Lower leg skin (tissue), 4 donors: ENCODE measurements at regions not wholly inside any gene's neighbourhood (a gene's known extent, or its start where the extent isn't known, plus 50 kb on each side); places are given as distances from the start of the nearest gene placed in this dataset.
"Not testable (repeated sequence)": the region's sequence is repeated elsewhere in the genome, so short reads cannot be mapped to it uniquely, and the experiment has no call there.

ENCODE experiments used
- DNase-seq, 2 donors: peaks; one replicate each; pipeline ENCODE4 v3.0.0-alpha.2; 2019; ENCODE audit warnings: low spot score in 2 of 2
- H3K4me3 ChIP-seq: fragments of 200-600 bp; sonication (generic); 2 replicates; pipeline ENCODE4 v1.5.1; 2017; ENCODE audit warnings: mild to moderate bottlenecking, low read depth; ENCODE audit not compliant: poor library complexity, severe bottlenecking
- POLR2A ChIP-seq, 2 donors: fragments of 450-650 bp; IDR thresholded peaks; one replicate each; pipeline ENCODE4 v1.6.1; 2016 to 2017; ENCODE audit warnings: antibody characterized with exemption in 2 of 2, mild to moderate bottlenecking in 1 of 2, moderate library complexity in 1 of 2
- WGBS, 2 donors: methylation state at CpG; one replicate each; pipeline ENCODE4 v1.1.5; 2018; 5-methylcytosine and 5-hydroxymethylcytosine counted together
- intact Hi-C: fragments of 100-400 bp; cut with DNase I; formaldehyde crosslinking; loops from one replicate; pipeline ENCODE4 v1.15.0; 2023; ENCODE audit warnings: low total_unique reads
- TF ChIP-seq, protein P1 (sequence below), 3 donors: fragments of 450-650 bp; IDR thresholded peaks; one replicate each; pipeline ENCODE4 v1.5.1; 2016; ENCODE audit warnings: antibody characterized with exemption in 3 of 3, mild to moderate bottlenecking in 3 of 3, moderate library complexity in 2 of 3

DNA sequence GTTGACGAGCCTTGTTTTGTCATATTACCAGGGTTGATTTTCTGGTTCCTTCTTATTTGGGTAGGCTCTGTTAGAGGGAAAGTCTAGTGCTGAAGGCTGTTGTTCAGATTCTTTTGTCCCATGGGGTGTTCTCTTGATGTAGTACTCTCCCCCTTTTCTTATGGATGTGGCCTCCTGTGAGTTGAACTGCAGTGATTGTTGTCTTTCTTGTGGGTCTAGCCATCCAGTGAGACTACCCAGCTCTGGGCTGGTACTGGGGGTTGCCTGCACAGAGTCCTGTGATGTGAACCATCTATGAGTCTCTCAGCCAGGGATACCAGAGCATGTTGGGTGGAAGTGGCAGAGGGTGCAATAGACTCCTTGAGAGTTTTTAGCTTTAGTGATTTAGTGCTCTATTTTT, 680.6 kb downstream of the RFPL4B start:
- TF ChIP-seq, protein P1, sequence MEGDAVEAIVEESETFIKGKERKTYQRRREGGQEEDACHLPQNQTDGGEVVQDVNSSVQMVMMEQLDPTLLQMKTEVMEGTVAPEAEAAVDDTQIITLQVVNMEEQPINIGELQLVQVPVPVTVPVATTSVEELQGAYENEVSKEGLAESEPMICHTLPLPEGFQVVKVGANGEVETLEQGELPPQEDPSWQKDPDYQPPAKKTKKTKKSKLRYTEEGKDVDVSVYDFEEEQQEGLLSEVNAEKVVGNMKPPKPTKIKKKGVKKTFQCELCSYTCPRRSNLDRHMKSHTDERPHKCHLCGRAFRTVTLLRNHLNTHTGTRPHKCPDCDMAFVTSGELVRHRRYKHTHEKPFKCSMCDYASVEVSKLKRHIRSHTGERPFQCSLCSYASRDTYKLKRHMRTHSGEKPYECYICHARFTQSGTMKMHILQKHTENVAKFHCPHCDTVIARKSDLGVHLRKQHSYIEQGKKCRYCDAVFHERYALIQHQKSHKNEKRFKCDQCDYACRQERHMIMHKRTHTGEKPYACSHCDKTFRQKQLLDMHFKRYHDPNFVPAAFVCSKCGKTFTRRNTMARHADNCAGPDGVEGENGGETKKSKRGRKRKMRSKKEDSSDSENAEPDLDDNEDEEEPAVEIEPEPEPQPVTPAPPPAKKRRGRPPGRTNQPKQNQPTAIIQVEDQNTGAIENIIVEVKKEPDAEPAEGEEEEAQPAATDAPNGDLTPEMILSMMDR (IDR thresholded peaks at IDR 0.05): no peak
- TF ChIP-seq POLR2A (IDR thresholded peaks at IDR 0.05): no peak
- intact Hi-C loops: no loop called here
- 88 to 96% methylated on average over 1 of the region's 1 CpG for WGBS, 2 donors
- DNase-seq: no peak
- H3K4me3 ChIP-seq: no peak overlapping the region

DNA sequence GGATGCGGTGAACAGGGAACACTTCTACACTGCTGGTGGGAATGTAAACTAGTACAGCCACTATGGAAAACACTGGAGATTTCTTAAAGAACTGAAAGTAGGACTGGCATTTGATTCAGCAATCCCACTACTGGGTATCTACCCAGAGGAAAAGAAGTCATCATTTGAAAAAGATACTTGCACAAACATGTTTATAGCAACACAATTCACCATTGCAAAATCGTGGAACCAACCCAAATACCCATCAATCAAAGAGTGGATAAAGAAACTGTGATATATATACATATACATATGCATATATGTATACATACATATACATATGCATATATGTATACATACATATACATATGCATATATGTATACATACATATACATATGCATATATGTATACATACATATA, 682.0 kb downstream of the RFPL4B start:
- intact Hi-C loops, DNase-seq, H3K4me3 ChIP-seq: not testable (repeated sequence)
- 58 to 65% methylated on average over 2 of the region's 2 CpGs for WGBS, 2 donors

DNA sequence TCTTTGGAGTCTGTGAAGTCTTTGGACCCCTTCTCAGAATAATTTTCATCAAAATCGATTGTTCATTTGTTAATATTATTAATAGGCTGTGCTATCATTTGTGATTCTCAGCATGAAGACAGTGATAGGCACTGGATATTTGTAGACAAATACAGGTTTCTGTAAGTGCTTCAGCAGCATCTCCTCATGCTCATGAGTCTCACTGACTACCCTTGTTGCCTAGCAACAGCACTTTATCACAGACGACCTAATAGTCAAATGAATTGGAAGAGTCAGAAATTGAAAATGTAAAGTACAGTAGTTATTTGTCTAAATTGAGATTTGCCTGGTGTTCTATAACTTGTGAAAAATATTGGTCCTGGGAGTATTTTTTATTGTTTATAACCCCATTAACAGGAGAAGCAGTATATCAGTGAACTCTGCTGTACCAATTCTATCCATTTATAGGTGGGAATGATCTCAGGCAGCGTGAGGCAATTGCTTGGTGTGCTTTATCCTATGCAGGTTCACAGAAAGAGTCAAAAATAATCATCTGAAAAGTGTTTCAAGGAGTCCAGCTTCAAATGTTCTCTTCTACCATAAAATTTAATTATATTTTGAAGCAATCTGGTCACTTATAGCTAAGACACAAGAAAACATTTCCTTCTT, 684.6 kb downstream of the RFPL4B start:
- WGBS, 2 donors: 56 to 61% methylated on average over 3 of the region's 3 CpGs
- intact Hi-C loops: no loop called here
- TF ChIP-seq, protein P1 (IDR thresholded peaks at IDR 0.05): no peak
- no peak for TF ChIP-seq POLR2A (IDR thresholded peaks at IDR 0.05)
- H3K4me3 ChIP-seq: no peak overlapping the region
- DNase-seq: no peak

DNA sequence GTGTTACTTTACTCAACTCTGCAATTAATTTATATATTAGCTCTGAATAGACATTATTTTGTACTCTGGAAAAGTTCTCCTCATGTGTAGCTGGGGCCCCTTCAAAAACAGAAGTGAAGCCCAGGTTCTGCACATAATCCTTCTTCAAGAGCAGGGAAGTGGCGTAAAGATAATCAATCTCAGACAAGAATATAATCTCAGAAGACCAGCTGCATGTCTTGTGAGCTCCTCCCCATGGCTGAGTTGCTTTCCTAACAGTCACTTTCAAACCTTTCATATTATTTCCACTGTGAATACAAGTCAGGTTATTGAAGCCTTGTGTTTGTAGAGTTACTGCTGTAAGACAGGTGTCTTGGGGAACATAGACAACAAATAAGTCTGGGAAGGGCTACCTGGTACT, 691.9 kb downstream of the RFPL4B start:
- 85 to 94% methylated on average over 1 of the region's 1 CpG for WGBS, 2 donors
- DNase-seq: no peak
- intact Hi-C loops: no loop called here
- TF ChIP-seq, protein P1 (IDR thresholded peaks at IDR 0.05): no peak
- TF ChIP-seq POLR2A (IDR thresholded peaks at IDR 0.05): no peak
- H3K4me3 ChIP-seq: no peak overlapping the region

DNA sequence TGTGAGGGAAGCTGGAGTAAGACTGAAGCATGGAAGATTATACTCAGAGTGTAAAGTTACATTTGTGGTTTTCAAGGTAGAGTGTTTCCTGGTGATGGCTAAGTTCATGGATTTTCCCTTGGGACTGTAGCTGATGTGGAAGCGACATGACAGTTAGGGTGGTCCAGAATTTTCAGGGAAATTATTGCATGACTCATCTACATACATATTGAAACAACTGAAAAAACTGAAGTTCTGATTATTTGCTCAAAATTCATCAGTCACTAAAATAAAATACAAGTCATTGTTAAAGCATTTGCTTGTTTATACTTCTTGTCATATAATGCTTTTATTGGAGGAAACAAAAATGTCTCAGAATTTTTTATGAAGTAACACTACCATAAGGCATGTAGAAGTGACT, 700.0 kb downstream of the RFPL4B start:
- TF ChIP-seq, protein P1 (IDR thresholded peaks at IDR 0.05): no peak
- TF ChIP-seq POLR2A (IDR thresholded peaks at IDR 0.05): no peak
- intact Hi-C loops: no loop called here
- WGBS, 2 donors: 0 to 77% methylated on average over 1 of the region's 1 CpG
- H3K4me3 ChIP-seq: no peak overlapping the region
- DNase-seq: no peak

DNA sequence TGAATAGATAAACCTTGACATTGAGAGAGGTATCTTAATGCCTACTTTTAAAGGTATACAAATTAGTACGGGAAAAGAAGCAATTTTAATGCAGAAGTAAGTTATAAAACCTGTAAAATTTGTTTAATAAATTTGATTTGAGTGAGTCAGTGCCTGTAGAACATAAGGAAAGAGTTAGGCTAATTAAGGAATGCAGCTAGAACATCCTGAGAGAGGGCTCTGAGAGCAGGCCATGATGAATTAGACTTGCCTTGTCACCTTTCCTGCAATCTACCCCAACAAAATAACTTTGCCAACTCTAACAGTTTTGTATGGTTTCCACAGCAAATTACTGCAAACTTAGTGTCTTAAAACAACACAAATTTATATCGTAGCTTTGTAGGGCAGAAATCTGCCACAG, 700.8 kb downstream of the RFPL4B start:
- no peak for DNase-seq
- intact Hi-C loops: no loop called here
- no peak overlapping the region for H3K4me3 ChIP-seq
- 79 to 86% methylated on average over 2 of the region's 2 CpGs for WGBS, 2 donors
- TF ChIP-seq, protein P1 (IDR thresholded peaks at IDR 0.05): no peak
- no peak for TF ChIP-seq POLR2A (IDR thresholded peaks at IDR 0.05)
